C4-2B (cell line): ENCODE measurements at regions not wholly inside any gene's neighbourhood (a gene's known extent, or its start where the extent isn't known, plus 50 kb on each side); places are given as distances from the start of the nearest gene placed in this dataset.

ENCODE experiments used
- ZFX ChIP-seq: fragments of 450-650 bp; IDR thresholded peaks from 2 replicates; pipeline ENCODE4 v1.6.1; 2017
- TF ChIP-seq, protein P1 (sequence below): fragments of 450-650 bp; conservative IDR thresholded peaks from 2 replicates; pipeline ENCODE4 v1.5.1; 2017; ENCODE audit warnings: mild to moderate bottlenecking

DNA sequence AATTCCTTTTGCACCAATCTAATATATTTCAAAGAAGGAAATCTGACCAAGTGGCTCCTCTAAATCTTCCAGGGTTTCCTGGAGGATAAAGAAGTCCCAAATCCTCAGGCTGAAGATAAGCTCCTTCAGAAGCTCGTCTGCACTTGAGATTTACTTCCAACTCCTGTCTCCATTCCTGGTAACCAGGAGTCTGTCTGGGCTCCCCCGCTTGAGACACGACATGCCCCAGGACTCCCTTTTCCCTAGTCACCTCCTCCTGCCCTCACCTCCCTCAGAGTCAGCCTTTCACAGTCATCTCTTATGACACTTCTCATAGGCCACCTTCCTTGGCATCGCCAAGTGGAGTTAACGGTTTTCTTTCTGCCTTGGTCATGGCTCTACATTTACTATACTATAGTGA is 103.4 kb upstream of the NEDD9 start:
- TF ChIP-seq, protein P1, sequence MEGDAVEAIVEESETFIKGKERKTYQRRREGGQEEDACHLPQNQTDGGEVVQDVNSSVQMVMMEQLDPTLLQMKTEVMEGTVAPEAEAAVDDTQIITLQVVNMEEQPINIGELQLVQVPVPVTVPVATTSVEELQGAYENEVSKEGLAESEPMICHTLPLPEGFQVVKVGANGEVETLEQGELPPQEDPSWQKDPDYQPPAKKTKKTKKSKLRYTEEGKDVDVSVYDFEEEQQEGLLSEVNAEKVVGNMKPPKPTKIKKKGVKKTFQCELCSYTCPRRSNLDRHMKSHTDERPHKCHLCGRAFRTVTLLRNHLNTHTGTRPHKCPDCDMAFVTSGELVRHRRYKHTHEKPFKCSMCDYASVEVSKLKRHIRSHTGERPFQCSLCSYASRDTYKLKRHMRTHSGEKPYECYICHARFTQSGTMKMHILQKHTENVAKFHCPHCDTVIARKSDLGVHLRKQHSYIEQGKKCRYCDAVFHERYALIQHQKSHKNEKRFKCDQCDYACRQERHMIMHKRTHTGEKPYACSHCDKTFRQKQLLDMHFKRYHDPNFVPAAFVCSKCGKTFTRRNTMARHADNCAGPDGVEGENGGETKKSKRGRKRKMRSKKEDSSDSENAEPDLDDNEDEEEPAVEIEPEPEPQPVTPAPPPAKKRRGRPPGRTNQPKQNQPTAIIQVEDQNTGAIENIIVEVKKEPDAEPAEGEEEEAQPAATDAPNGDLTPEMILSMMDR, result no peak
- TF ChIP-seq ZFX, result no peak
